ENCODE measurements at regions not wholly inside any gene's neighbourhood (a gene's known extent, or its start where the extent isn't known, plus 50 kb on each side); places are given as distances from the start of the nearest gene placed in this dataset.

GRCh38 chr16:73172241-73172972 lies 124.5 kb upstream of the ZFHX3 start:
- in situ Hi-C loops (cut with HindIII; ENCODE audit: low pct_unique_long_range_greater_than_20kb, low sequenced_read_pairs) = no loop called here
- no peak for TF ChIP-seq SIN3A (IDR thresholded peaks at IDR 0.05; ENCODE audit: borderline replicate concordance, insufficient read depth, low read depth, low read length)
- TF ChIP-seq POLR2AphosphoS5 (IDR thresholded peaks at IDR 0.05; ENCODE audit: low read depth, low read length) = no peak
- TF ChIP-seq CTCF (IDR thresholded peaks at IDR 0.05) = no peak
- TF ChIP-seq TCF7L2 (IDR thresholded peaks at IDR 0.05; ENCODE audit: low read depth, low read length) = no peak
- no peak for TF ChIP-seq REST (IDR thresholded peaks at IDR 0.05; ENCODE audit: insufficient read depth in 1 of 2, low read depth in 2 of 2, low read length in 1 of 2)
- no peaks in the 10 kb centered on the region for H3K27me3 ChIP-seq (ENCODE audit: control insufficient read depth, insufficient read depth, low read length)
- H3K36me3 ChIP-seq (ENCODE audit: control insufficient read depth, insufficient read depth, low read length) = no peaks in the 10 kb centered on the region
- no peak for DNase-seq (ENCODE audit: low read depth, low spot score)
- no peak overlapping the region for H3K27ac ChIP-seq (ENCODE audit: low read length)
- ChIA-PET POLR2A (no interaction called here), CTCF (no interaction called here)
- BruUV-seq (replicated peaks) = no TSS peak
- intact Hi-C loops (cut with micrococcal nuclease; ENCODE audit: unreplicated experiment) = no loop called here
- no peaks in the 10 kb centered on the region; the same call in 1 of the 2 replicates for H3K4me1 ChIP-seq (ENCODE audit: control insufficient read depth, insufficient read depth, low read length)
- no peak overlapping the region for H3K4me3 ChIP-seq (ENCODE audit: low read depth in 2 of 2, low read length in 2 of 2)
- ATAC-seq = no peak
- H3K9me3 ChIP-seq (ENCODE audit: control insufficient read depth, insufficient read depth, low read depth, low read length) = no peaks in the 10 kb centered on the region

GRCh38 chr16:73171901-73172240 lies 123.9 kb upstream of the ZFHX3 start:
- in situ Hi-C loops (cut with HindIII; ENCODE audit: low pct_unique_long_range_greater_than_20kb, low sequenced_read_pairs) = no loop called here

More at GRCh38 chr16:73171901-73172240, 123.9 kb upstream of the ZFHX3 start:
- TF ChIP-seq REST (IDR thresholded peaks at IDR 0.05; ENCODE audit: insufficient read depth in 1 of 2, low read depth in 2 of 2, low read length in 1 of 2) (no peak), SIN3A (IDR thresholded peaks at IDR 0.05; ENCODE audit: borderline replicate concordance, insufficient read depth, low read depth, low read length) (no peak), TCF7L2 (IDR thresholded peaks at IDR 0.05; ENCODE audit: low read depth, low read length) (no peak), POLR2AphosphoS5 (IDR thresholded peaks at IDR 0.05; ENCODE audit: low read depth, low read length) (no peak), CTCF (IDR thresholded peaks at IDR 0.05) (no peak)
- ChIA-PET CTCF (no interaction called here), POLR2A (no interaction called here)
- Histone ChIP-seq H3K9me3 (ENCODE audit: control insufficient read depth, insufficient read depth, low read depth, low read length) (no peaks in the 10 kb centered on the region), H3K4me1 (ENCODE audit: control insufficient read depth, insufficient read depth, low read length) (no peaks in the 10 kb centered on the region; the same call in 1 of the 2 replicates), H3K27me3 (ENCODE audit: control insufficient read depth, insufficient read depth, low read length) (no peaks in the 10 kb centered on the region), H3K27ac (ENCODE audit: low read length) (no peak overlapping the region), H3K36me3 (ENCODE audit: control insufficient read depth, insufficient read depth, low read length) (no peaks in the 10 kb centered on the region), H3K4me3 (ENCODE audit: low read depth in 2 of 2, low read length in 2 of 2) (no peak overlapping the region)
- intact Hi-C loops (cut with micrococcal nuclease; ENCODE audit: unreplicated experiment) = no loop called here
- ATAC-seq = no peak
- DNase-seq (ENCODE audit: low read depth, low spot score) = no peak
- no TSS peak for BruUV-seq (replicated peaks)

Data from Panc1 (cell line).